RWPE1 (cell line): ENCODE measurements at regions not wholly inside any gene's neighbourhood (a gene's known extent, or its start where the extent isn't known, plus 50 kb on each side); places are given as distances from the start of the nearest gene placed in this dataset.
A peak's percentile ranks its signal among the peaks of the same experiment; 100 is the strongest.
"Not testable (repeated sequence)": the region's sequence is repeated elsewhere in the genome, so short reads cannot be mapped to it uniquely, and the experiment has no call there.

Source experiments
- CTCF ChIA-PET: fragments of 350-600 bp; sonication (Branson Sonifier 250); formaldehyde crosslinking; extraction: SDS; loops from one replicate; lab custom pipeline; 2021; lab: Yijun Ruan, JAX
- POLR2A ChIA-PET: fragments of 400-600 bp; formaldehyde crosslinking; extraction: SDS; loops from one replicate; lab custom pipeline; 2020; ENCODE audit warnings: antibody characterized with exemption; ENCODE audit not compliant: low non-redundant PET; lab: Yijun Ruan, JAX
- DNase-seq: peaks from one replicate; pipeline ENCODE4 v3.0.0; 2012; ENCODE audit warnings: low spot score
- H3K27ac ChIP-seq: fragments of 450-650 bp; 2 replicates; pipeline ENCODE4 v1.5.1; 2017
- TF ChIP-seq, protein P1 (sequence below): fragments of 450-650 bp; conservative IDR thresholded peaks from 2 replicates; pipeline ENCODE4 v1.5.1; 2017; ENCODE audit warnings: low read depth, mild to moderate bottlenecking

DNA sequence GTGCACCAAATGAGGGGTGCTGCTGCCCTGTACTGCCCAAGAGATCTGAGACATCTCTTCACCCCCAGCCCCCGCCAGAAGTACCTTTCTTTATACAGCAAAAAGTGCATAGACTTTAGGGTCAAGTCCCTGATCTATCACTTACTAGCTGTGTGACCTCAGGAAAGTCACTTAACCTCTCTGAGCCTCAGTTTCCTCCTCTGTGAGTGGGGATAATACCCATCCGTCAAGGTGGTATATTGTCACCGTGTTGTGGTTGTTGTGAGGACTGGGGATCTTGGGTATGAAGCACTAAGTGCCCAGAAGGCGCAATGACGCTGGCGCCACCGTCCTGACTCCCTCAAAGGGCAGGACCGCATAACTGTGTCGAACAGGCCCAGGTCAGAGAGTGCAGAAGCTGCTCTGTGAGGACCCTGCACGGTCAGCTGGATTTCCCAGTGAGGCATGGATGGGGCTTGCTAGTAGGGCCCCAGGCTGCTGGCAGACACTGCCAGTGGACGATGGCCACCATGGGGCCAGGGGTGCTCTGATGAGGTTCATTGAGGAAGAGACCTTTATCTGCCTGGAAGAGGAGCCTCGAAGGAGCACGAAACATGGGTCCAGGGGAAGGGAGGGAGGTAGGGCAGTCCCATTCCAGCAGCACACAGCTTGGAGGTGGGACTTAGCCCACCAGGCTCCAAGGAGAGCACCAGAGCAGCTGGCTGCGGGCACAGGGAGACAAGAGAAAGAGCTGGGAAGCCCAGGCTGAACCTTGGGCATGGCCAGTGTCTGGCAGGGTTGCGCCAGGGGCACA is 61.8 kb upstream of the LAPTM4A start:
- no peak for DNase-seq
- TF ChIP-seq, protein P1, sequence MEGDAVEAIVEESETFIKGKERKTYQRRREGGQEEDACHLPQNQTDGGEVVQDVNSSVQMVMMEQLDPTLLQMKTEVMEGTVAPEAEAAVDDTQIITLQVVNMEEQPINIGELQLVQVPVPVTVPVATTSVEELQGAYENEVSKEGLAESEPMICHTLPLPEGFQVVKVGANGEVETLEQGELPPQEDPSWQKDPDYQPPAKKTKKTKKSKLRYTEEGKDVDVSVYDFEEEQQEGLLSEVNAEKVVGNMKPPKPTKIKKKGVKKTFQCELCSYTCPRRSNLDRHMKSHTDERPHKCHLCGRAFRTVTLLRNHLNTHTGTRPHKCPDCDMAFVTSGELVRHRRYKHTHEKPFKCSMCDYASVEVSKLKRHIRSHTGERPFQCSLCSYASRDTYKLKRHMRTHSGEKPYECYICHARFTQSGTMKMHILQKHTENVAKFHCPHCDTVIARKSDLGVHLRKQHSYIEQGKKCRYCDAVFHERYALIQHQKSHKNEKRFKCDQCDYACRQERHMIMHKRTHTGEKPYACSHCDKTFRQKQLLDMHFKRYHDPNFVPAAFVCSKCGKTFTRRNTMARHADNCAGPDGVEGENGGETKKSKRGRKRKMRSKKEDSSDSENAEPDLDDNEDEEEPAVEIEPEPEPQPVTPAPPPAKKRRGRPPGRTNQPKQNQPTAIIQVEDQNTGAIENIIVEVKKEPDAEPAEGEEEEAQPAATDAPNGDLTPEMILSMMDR, result no peak
- POLR2A ChIA-PET, result no interaction called here
- peak overlapping the region; percentile 10; the same call in 1 of the 2 replicates for H3K27ac ChIP-seq
- CTCF ChIA-PET, result no interaction called here

DNA sequence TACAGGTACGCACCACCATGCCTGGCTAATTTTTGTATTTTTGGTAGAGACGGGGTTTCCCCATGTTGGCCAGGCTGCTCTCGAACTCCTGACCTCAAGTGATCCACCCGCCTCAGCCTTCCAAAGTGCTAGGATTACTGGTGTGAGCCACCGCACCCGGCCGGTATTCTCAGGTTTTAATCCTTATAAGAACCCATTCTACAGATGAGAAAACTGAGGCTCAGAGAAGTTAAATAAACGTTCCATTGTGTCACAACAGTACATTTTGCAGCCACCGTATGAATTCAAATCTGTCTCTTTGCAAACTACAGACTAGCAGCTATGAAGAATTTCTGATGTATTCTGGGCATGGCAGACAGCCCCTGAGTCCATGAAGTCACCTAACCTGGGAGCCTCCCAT is 60.9 kb upstream of the LAPTM4A start:
- POLR2A ChIA-PET, DNase-seq, H3K27ac ChIP-seq: not testable (repeated sequence)
- CTCF ChIA-PET, result interaction anchor here (0.7 kb wide), 1 partner anchor 106 kb away, joined by 3 read pairs; no protein-coding TSS in a partner anchor

DNA sequence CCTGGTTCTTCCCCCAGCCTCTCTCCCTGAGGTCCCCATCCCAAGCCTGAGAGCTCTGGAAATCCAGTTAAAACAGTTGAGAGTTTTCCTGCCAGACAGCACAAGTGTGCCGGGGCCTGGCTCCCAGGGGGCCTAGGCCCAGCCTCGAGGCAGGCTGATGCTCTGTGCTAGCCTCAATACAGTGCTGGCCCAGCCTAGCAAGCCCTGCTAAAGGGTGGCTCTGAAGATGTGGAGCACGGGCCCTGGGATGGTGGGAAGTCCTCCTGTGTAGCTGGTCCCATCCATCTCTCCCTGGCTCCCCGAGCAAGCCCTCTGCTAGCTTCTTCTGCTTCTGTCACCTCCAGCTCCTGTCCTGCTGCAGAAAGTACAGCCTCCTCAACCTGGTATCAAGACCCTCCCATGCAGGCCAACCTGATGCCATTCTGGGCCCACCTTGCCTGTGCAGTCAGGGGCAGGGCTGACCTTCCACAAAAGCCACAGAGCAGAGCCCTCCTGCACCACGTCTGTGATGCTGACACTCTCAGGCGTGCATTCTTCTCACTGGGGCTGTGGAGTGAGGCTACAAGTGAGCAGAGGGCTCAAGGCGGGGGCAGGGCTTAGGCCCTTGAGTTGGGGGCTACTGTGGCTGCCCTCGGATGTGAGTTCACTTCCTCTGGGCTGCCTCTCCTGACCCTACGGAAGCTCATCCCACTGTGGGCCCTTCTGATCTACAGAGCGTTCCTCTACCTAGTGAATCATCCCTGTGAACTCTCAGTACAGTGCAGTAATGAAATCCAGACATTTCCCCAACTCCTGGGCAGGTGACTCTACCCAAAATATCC is 60.1 kb upstream of the LAPTM4A start:
- peak overlapping the region; percentile 5; the same call in 1 of the 2 replicates for H3K27ac ChIP-seq
- DNase-seq, result no peak
- ChIA-PET CTCF (interaction anchor here (0.6 to 0.7 kb wide), 3 partner anchors 51 to 761 kb away, joined by 3 to 4 read pairs (median 3); no protein-coding TSS in a partner anchor), POLR2A (no interaction called here)
- TF ChIP-seq, protein P1, result no peak

DNA sequence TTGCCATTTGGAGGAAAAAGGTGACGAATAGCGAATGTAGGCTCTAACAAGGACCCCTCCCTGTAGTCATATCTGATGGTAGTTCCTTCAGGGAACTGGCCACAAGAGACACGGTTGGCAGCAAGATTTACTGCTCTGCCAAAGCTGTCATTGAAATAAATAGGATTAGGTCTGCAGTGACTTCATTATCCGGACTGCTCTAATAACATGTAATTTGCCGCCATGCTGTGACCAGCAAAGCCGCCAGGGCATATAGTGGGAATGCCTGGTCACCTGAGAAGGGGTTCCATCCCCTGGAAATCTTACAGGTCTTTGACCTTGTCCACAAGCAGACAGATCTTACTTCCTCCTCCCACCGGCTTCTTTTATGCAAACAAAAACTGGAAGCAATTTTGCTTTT is 59.4 kb upstream of the LAPTM4A start:
- TF ChIP-seq, protein P1, result no peak
- no peak overlapping the region for H3K27ac ChIP-seq
- CTCF ChIA-PET, result interaction anchor here (0.6 to 0.7 kb wide), 2 partner anchors 51 to 760 kb away, joined by 3 to 4 read pairs; no protein-coding TSS in a partner anchor
- no peak for DNase-seq
- POLR2A ChIA-PET, result no interaction called here

DNA sequence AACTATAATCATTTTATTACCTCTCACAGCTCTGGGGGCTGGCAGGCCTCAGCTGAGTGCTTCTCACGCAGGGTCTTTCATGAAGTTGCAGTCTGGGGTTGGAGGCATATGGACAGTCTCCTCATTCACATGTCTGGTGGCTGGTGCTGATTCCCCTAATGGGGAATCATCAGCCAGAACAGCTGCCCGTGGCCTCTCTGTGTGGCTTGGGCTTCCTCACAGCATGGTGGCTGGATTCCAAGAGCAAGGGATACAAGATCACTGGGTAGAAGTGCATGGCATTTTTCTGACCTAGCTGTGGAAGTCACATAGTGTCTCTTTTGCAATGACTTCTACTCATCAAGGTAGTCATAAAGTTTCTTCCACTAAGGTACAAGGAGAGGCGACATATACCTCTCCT is 59.0 kb upstream of the LAPTM4A start:
- no peak overlapping the region; the same call in 1 of the 2 replicates for H3K27ac ChIP-seq
- DNase-seq, result no peak
- POLR2A ChIA-PET, result no interaction called here
- CTCF ChIA-PET, result interaction anchor here (1.4 kb wide), 1 partner anchor 115 kb away, joined by 9 read pairs; the partner anchor contains the start of gene SDC1
- TF ChIP-seq, protein P1, result no peak

DNA sequence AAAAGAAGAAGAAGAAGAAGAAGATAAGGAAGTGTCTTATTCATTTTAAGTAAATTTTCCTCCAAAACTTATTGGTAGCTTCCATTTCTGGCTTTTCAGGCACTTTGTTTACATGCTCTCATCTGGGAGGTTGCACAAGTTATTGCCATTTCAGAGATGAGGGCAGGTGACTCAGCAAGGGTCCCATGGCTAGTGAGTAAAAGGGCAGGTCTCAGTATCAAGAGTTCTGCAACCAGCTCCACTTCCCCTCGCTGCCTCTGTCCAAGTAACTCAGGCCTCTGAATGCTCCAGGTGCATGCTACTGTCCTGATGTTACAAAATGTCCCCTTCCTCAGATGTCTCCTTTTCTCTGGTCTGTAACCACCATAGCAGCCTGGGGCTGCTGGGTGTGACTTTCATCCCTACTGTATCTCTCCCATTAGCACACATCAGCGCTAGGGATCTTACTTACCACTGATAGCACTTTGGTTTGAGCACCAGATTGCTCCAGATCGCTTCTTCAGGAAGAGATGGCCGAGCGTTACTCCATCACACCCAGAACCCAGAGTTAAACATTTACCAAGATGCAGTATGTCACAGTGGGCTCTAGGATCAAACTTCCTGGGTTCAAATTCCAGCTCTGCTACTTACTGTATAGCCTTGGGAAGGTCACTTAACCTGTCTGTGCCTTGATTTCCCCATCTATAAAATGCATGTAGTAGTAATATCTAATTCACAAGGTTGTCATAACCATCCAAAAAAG is 57.4 kb upstream of the LAPTM4A start:
- CTCF ChIA-PET, result interaction anchor here (0.8 to 1.8 kb wide), 6 partner anchors 96 to 291 kb away, joined by 3 to 9 read pairs (median 4); partner anchors contain the start of gene SDC1
- H3K27ac ChIP-seq, result peak overlapping the region; percentile 64
- POLR2A ChIA-PET, result interaction anchor here (1.0 to 1.1 kb wide), 2 partner anchors 70 to 99 kb away, joined by 3 read pairs; no protein-coding TSS in a partner anchor
- DNase-seq, result peak; percentile 46
- TF ChIP-seq, protein P1, result no peak
